ENCODE measurements at regions not wholly inside any gene's neighbourhood (a gene's known extent, or its start where the extent isn't known, plus 50 kb on each side); places are given as distances from the start of the nearest gene placed in this dataset.

- Histone ChIP-seq H3K36me3 (ENCODE audit: insufficient read depth, insufficient read length, low read length) (no peaks in the 10 kb centered on the region), H3K9ac (ENCODE audit: insufficient read length, low read depth) (no peak overlapping the region), H3K9me3 (ENCODE audit: insufficient read depth, low read length) (no peaks in the 10 kb centered on the region), H3K4me3 (ENCODE audit: insufficient read length, low read depth) (no peak overlapping the region), H3K4me1 (ENCODE audit: insufficient read depth, insufficient read length) (no peaks in the 10 kb centered on the region), H3K27me3 (ENCODE audit: insufficient read depth, insufficient read length) (no peaks in the 10 kb centered on the region)
- no peak for DNase-seq (ENCODE audit: low read depth, low spot score)
- no peak for TF ChIP-seq YY1 (IDR thresholded peaks at IDR 0.05; ENCODE audit: insufficient read depth, insufficient read length)
- no peak for TF ChIP-seq ZNF274 (IDR thresholded peaks at IDR 0.05; ENCODE audit: low read depth, low read length)
- no peak for TF ChIP-seq SUZ12 (IDR thresholded peaks at IDR 0.05; ENCODE audit: extremely low read depth, insufficient read depth, insufficient read length)
Measured at GRCh38 chr10:50968386-50969091, 83.1 kb upstream of the A1CF start.

- DNase-seq (ENCODE audit: low read depth, low spot score): no peak
- TF ChIP-seq SUZ12 (IDR thresholded peaks at IDR 0.05; ENCODE audit: extremely low read depth, insufficient read depth, insufficient read length): no peak
- no peak for TF ChIP-seq ZNF274 (IDR thresholded peaks at IDR 0.05; ENCODE audit: low read depth, low read length)
- no peaks in the 10 kb centered on the region for H3K27me3 ChIP-seq (ENCODE audit: insufficient read depth, insufficient read length)
Measured at GRCh38 chr10:50972591-50972990, 87.2 kb upstream of the A1CF start.

GRCh38 chr10:50981385-50981784 is 92.9 kb upstream of the PRKG1 start:
- no peak for TF ChIP-seq YY1 (IDR thresholded peaks at IDR 0.05; ENCODE audit: insufficient read depth, insufficient read length)
- TF ChIP-seq SUZ12 (IDR thresholded peaks at IDR 0.05; ENCODE audit: extremely low read depth, insufficient read depth, insufficient read length): no peak
- TF ChIP-seq ZNF274 (IDR thresholded peaks at IDR 0.05; ENCODE audit: low read depth, low read length): no peak
- Histone ChIP-seq H3K4me3 (ENCODE audit: insufficient read length, low read depth) (no peak overlapping the region), H3K9ac (ENCODE audit: insufficient read length, low read depth) (no peak overlapping the region), H3K4me1 (ENCODE audit: insufficient read depth, insufficient read length) (no peaks in the 10 kb centered on the region), H3K36me3 (ENCODE audit: insufficient read depth, insufficient read length, low read length) (no peaks in the 10 kb centered on the region), H3K9me3 (ENCODE audit: insufficient read depth, low read length) (no peaks in the 10 kb centered on the region), H3K27me3 (ENCODE audit: insufficient read depth, insufficient read length) (no peaks in the 10 kb centered on the region)
- no peak for DNase-seq (ENCODE audit: low read depth, low spot score)

More at GRCh38 chr10:50972591-50972990, 87.2 kb upstream of the A1CF start:
- Histone ChIP-seq H3K36me3 (ENCODE audit: insufficient read depth, insufficient read length, low read length) (no peaks in the 10 kb centered on the region), H3K9me3 (ENCODE audit: insufficient read depth, low read length) (no peaks in the 10 kb centered on the region), H3K9ac (ENCODE audit: insufficient read length, low read depth) (no peak overlapping the region), H3K4me3 (ENCODE audit: insufficient read length, low read depth) (no peak overlapping the region), H3K4me1 (ENCODE audit: insufficient read depth, insufficient read length) (no peaks in the 10 kb centered on the region)

GRCh38 chr10:50981904-50982303 is 92.4 kb upstream of the PRKG1 start:
- H3K36me3 ChIP-seq (ENCODE audit: insufficient read depth, insufficient read length, low read length): no peaks in the 10 kb centered on the region
- H3K9me3 ChIP-seq (ENCODE audit: insufficient read depth, low read length): no peaks in the 10 kb centered on the region
- no peaks in the 10 kb centered on the region for H3K4me1 ChIP-seq (ENCODE audit: insufficient read depth, insufficient read length)
- DNase-seq (ENCODE audit: low read depth, low spot score): no peak
- no peak overlapping the region for H3K9ac ChIP-seq (ENCODE audit: insufficient read length, low read depth)
- TF ChIP-seq YY1 (IDR thresholded peaks at IDR 0.05; ENCODE audit: insufficient read depth, insufficient read length): no peak
- TF ChIP-seq ZNF274 (IDR thresholded peaks at IDR 0.05; ENCODE audit: low read depth, low read length): no peak
- TF ChIP-seq SUZ12 (IDR thresholded peaks at IDR 0.05; ENCODE audit: extremely low read depth, insufficient read depth, insufficient read length): no peak
- H3K27me3 ChIP-seq (ENCODE audit: insufficient read depth, insufficient read length): no peaks in the 10 kb centered on the region
- no peak overlapping the region for H3K4me3 ChIP-seq (ENCODE audit: insufficient read length, low read depth)

GRCh38 chr10:50982989-50983388 is 91.3 kb upstream of the PRKG1 start:
- no peak for TF ChIP-seq YY1 (IDR thresholded peaks at IDR 0.05; ENCODE audit: insufficient read depth, insufficient read length)
- no peak for TF ChIP-seq SUZ12 (IDR thresholded peaks at IDR 0.05; ENCODE audit: extremely low read depth, insufficient read depth, insufficient read length)
- TF ChIP-seq ZNF274 (IDR thresholded peaks at IDR 0.05; ENCODE audit: low read depth, low read length): no peak
- Histone ChIP-seq H3K4me3 (ENCODE audit: insufficient read length, low read depth) (no peak overlapping the region), H3K36me3 (ENCODE audit: insufficient read depth, insufficient read length, low read length) (no peaks in the 10 kb centered on the region), H3K9me3 (ENCODE audit: insufficient read depth, low read length) (no peaks in the 10 kb centered on the region), H3K4me1 (ENCODE audit: insufficient read depth, insufficient read length) (no peaks in the 10 kb centered on the region), H3K27me3 (ENCODE audit: insufficient read depth, insufficient read length) (no peaks in the 10 kb centered on the region), H3K9ac (ENCODE audit: insufficient read length, low read depth) (no peak overlapping the region)
- no peak for DNase-seq (ENCODE audit: low read depth, low spot score)

GRCh38 chr10:50987934-50988333 is 86.4 kb upstream of the PRKG1 start:
- H3K4me3 ChIP-seq (ENCODE audit: insufficient read length, low read depth): no peak overlapping the region
- H3K36me3 ChIP-seq (ENCODE audit: insufficient read depth, insufficient read length, low read length): no peaks in the 10 kb centered on the region
- no peaks in the 10 kb centered on the region for H3K9me3 ChIP-seq (ENCODE audit: insufficient read depth, low read length)
- H3K27me3 ChIP-seq (ENCODE audit: insufficient read depth, insufficient read length): peaks cover 24% of the 10 kb centered on the region
- no peak overlapping the region for H3K9ac ChIP-seq (ENCODE audit: insufficient read length, low read depth)
- TF ChIP-seq YY1 (IDR thresholded peaks at IDR 0.05; ENCODE audit: insufficient read depth, insufficient read length) (no peak), SUZ12 (IDR thresholded peaks at IDR 0.05; ENCODE audit: extremely low read depth, insufficient read depth, insufficient read length) (no peak), ZNF274 (IDR thresholded peaks at IDR 0.05; ENCODE audit: low read depth, low read length) (no peak)
- DNase-seq (ENCODE audit: low read depth, low spot score): no peak
- H3K4me1 ChIP-seq (ENCODE audit: insufficient read depth, insufficient read length): no peaks in the 10 kb centered on the region

- TF ChIP-seq SUZ12 (IDR thresholded peaks at IDR 0.05; ENCODE audit: extremely low read depth, insufficient read depth, insufficient read length) (no peak), YY1 (IDR thresholded peaks at IDR 0.05; ENCODE audit: insufficient read depth, insufficient read length) (no peak), ZNF274 (IDR thresholded peaks at IDR 0.05; ENCODE audit: low read depth, low read length) (no peak)
- no peak for DNase-seq (ENCODE audit: low read depth, low spot score)
- Histone ChIP-seq H3K4me1 (ENCODE audit: insufficient read depth, insufficient read length) (no peaks in the 10 kb centered on the region), H3K4me3 (ENCODE audit: insufficient read length, low read depth) (no peak overlapping the region), H3K36me3 (ENCODE audit: insufficient read depth, insufficient read length, low read length) (no peaks in the 10 kb centered on the region), H3K9ac (ENCODE audit: insufficient read length, low read depth) (no peak overlapping the region), H3K9me3 (ENCODE audit: insufficient read depth, low read length) (no peaks in the 10 kb centered on the region), H3K27me3 (ENCODE audit: insufficient read depth, insufficient read length) (peaks cover 32% of the 10 kb centered on the region)
Measured at GRCh38 chr10:50988792-50989191, 85.5 kb upstream of the PRKG1 start.

All from NT2/D1 (cell line).